Left ventricle myocardium superior (tissue), 1 donor: ENCODE measurements at regions not wholly inside any gene's neighbourhood (a gene's known extent, or its start where the extent isn't known, plus 50 kb on each side); places are given as distances from the start of the nearest gene placed in this dataset.

Experiments
- ATAC-seq: fragments of 200-7000 bp; cut with Tn5 transposase; one replicate; pipeline ENCODE4 v1.9.1; 2020; ENCODE audit warnings: mild to moderate bottlenecking, moderate library complexity
- DNase-seq: peaks from one replicate; pipeline ENCODE4 v3.0.0-alpha.2; 2020
- intact Hi-C: fragments of 100-400 bp; cut with micrococcal nuclease; formaldehyde crosslinking; loops from one replicate; pipeline ENCODE4 v1.11.0; 2022
- donor health status: DM: no; HTN: yes; CAD: no; lungs with severe emphysema.

- ATAC-seq (no peak), DNase-seq (no peak)
- intact Hi-C loops = no loop called here
Observed at GRCh38 chr14:22079766-22080165, 406.1 kb upstream of the OR4E1 start.

- intact Hi-C loops = no loop called here
- ATAC-seq (no peak), DNase-seq (no peak)
Observed at GRCh38 chr14:22073801-22074200, 400.2 kb upstream of the OR4E1 start.

- intact Hi-C loops = no loop called here
- ATAC-seq = no peak
- no peak for DNase-seq
Observed at GRCh38 chr14:22071006-22071405, 397.4 kb upstream of the OR4E1 start.

- intact Hi-C loops = no loop called here
- ATAC-seq (peak; percentile 71), DNase-seq (peak; percentile 47)
Observed at GRCh38 chr14:22070119-22070982, 396.7 kb upstream of the OR4E1 start.

- intact Hi-C loops = no loop called here
- ATAC-seq = no peak
- DNase-seq = no peak
Observed at GRCh38 chr14:22065347-22065746, 391.7 kb upstream of the OR4E1 start.

- DNase-seq = no peak
- no peak for ATAC-seq
- intact Hi-C loops = no loop called here
Observed at GRCh38 chr14:22059201-22059600, 385.6 kb upstream of the OR4E1 start.

GRCh38 chr14:22052795-22053194 is 379.2 kb upstream of the OR4E1 start:
- DNase-seq = no peak
- intact Hi-C loops = no loop called here
- no peak for ATAC-seq

GRCh38 chr14:22047115-22047514 is 373.5 kb upstream of the OR4E1 start:
- DNase-seq (no peak), ATAC-seq (no peak)
- intact Hi-C loops = no loop called here

- DNase-seq = no peak
- ATAC-seq = no peak
- intact Hi-C loops = no loop called here
Observed at GRCh38 chr14:22046063-22046462, 372.4 kb upstream of the OR4E1 start.

- ATAC-seq = no peak
- intact Hi-C loops = no loop called here
- DNase-seq = no peak
Observed at GRCh38 chr14:22044193-22044592, 370.6 kb upstream of the OR4E1 start.

- ATAC-seq (no peak), DNase-seq (no peak)
- intact Hi-C loops = no loop called here
Observed at GRCh38 chr14:22040781-22041125, 367.1 kb upstream of the OR4E1 start.

GRCh38 chr14:22039938-22040780 is 366.5 kb upstream of the OR4E1 start:
- no peak for DNase-seq
- no peak for ATAC-seq

GRCh38 chr14:22036541-22037239 is 363.1 kb upstream of the OR4E1 start:
- ATAC-seq (no peak), DNase-seq (no peak)
- intact Hi-C loops = no loop called here

More at GRCh38 chr14:22039938-22040780, 366.5 kb upstream of the OR4E1 start:
- intact Hi-C loops = no loop called here

- intact Hi-C loops = no loop called here
- DNase-seq (no peak), ATAC-seq (no peak)
Observed at GRCh38 chr14:22026527-22026926, 352.9 kb upstream of the OR4E1 start.

- ATAC-seq (no peak), DNase-seq (no peak)
- intact Hi-C loops = no loop called here
Observed at GRCh38 chr14:22025879-22026278, 352.3 kb upstream of the OR4E1 start.

GRCh38 chr14:22024137-22024536 is 350.5 kb upstream of the OR4E1 start:
- ATAC-seq (no peak), DNase-seq (no peak)
- intact Hi-C loops = no loop called here

- no peak for DNase-seq
- ATAC-seq = no peak
- intact Hi-C loops = no loop called here
Observed at GRCh38 chr14:22018890-22019289, 345.3 kb upstream of the OR4E1 start.

GRCh38 chr14:22012452-22012851 is 338.8 kb upstream of the OR4E1 start:
- peak; percentile 23 for DNase-seq
- intact Hi-C loops = no loop called here
- peak; percentile 23 for ATAC-seq

GRCh38 chr14:22011253-22011642 is 337.6 kb upstream of the OR4E1 start:
- intact Hi-C loops = no loop called here
- ATAC-seq = peak; percentile 76

More at GRCh38 chr14:22011253-22011642, 337.6 kb upstream of the OR4E1 start:
- no peak for DNase-seq
